ENCODE measurements at regions not wholly inside any gene's neighbourhood (a gene's known extent, or its start where the extent isn't known, plus 50 kb on each side); places are given as distances from the start of the nearest gene placed in this dataset.

GRCh38 chr12:129959889-129960288 is 56.1 kb upstream of the TMEM132D start:
- in situ Hi-C loops (cut with HindIII; ENCODE audit: low sequenced_read_pairs): no loop called here
- H3K4me3 ChIP-seq (ENCODE audit: low read depth, low read length): no peak overlapping the region

GRCh38 chr12:129961091-129961490 is 57.3 kb upstream of the TMEM132D start:
- no peak for TF ChIP-seq CTCF (IDR thresholded peaks at IDR 0.05; ENCODE audit: low read depth, low read length)
- in situ Hi-C loops (cut with HindIII; ENCODE audit: low sequenced_read_pairs): no loop called here

More at GRCh38 chr12:129959889-129960288, 56.1 kb upstream of the TMEM132D start:
- no peak for DNase-seq (ENCODE audit: low read depth, low spot score)
- no peak for TF ChIP-seq CTCF (IDR thresholded peaks at IDR 0.05; ENCODE audit: low read depth, low read length)

GRCh38 chr12:129961856-129962255 is 58.0 kb upstream of the TMEM132D start:
- DNase-seq (ENCODE audit: low read depth, low spot score): no peak
- in situ Hi-C loops (cut with HindIII; ENCODE audit: low sequenced_read_pairs): no loop called here
- no peak for TF ChIP-seq CTCF (IDR thresholded peaks at IDR 0.05; ENCODE audit: low read depth, low read length)

More at GRCh38 chr12:129961091-129961490, 57.3 kb upstream of the TMEM132D start:
- no peak overlapping the region for H3K4me3 ChIP-seq (ENCODE audit: low read depth, low read length)
- no peak for DNase-seq (ENCODE audit: low read depth, low spot score)

GRCh38 chr12:129964300-129964699 is 60.5 kb upstream of the TMEM132D start:
- H3K4me3 ChIP-seq (ENCODE audit: low read depth, low read length): no peak overlapping the region
- in situ Hi-C loops (cut with HindIII; ENCODE audit: low sequenced_read_pairs): no loop called here
- TF ChIP-seq CTCF (IDR thresholded peaks at IDR 0.05; ENCODE audit: low read depth, low read length): no peak
- DNase-seq (ENCODE audit: low read depth, low spot score): no peak

More at GRCh38 chr12:129961856-129962255, 58.0 kb upstream of the TMEM132D start:
- H3K4me3 ChIP-seq (ENCODE audit: low read depth, low read length): no peak overlapping the region

GRCh38 chr12:129964826-129965457 is 61.1 kb upstream of the TMEM132D start:
- no peak for TF ChIP-seq CTCF (IDR thresholded peaks at IDR 0.05; ENCODE audit: low read depth, low read length)
- in situ Hi-C loops (cut with HindIII; ENCODE audit: low sequenced_read_pairs): no loop called here
- no peak overlapping the region for H3K4me3 ChIP-seq (ENCODE audit: low read depth, low read length)
- no peak for DNase-seq (ENCODE audit: low read depth, low spot score)

GRCh38 chr12:129966146-129966995 is 62.5 kb upstream of the TMEM132D start:
- TF ChIP-seq CTCF (IDR thresholded peaks at IDR 0.05; ENCODE audit: low read depth, low read length): no peak
- in situ Hi-C loops (cut with HindIII; ENCODE audit: low sequenced_read_pairs): no loop called here
- H3K4me3 ChIP-seq (ENCODE audit: low read depth, low read length): no peak overlapping the region
- DNase-seq (ENCODE audit: low read depth, low spot score): no peak
